22Rv1 (cell line): ENCODE measurements at regions not wholly inside any gene's neighbourhood (a gene's known extent, or its start where the extent isn't known, plus 50 kb on each side); places are given as distances from the start of the nearest gene placed in this dataset.

ENCODE experiments used
- ZFX ChIP-seq: fragments of 450-650 bp; IDR thresholded peaks from 2 replicates; pipeline ENCODE4 v1.6.1; 2017; ENCODE audit warnings: antibody characterized with exemption, borderline replicate concordance
- TF ChIP-seq, protein P1 (sequence below): fragments of 450-650 bp; IDR thresholded peaks from 2 replicates; pipeline ENCODE4 v1.5.1; 2017; ENCODE audit warnings: mild to moderate bottlenecking

DNA sequence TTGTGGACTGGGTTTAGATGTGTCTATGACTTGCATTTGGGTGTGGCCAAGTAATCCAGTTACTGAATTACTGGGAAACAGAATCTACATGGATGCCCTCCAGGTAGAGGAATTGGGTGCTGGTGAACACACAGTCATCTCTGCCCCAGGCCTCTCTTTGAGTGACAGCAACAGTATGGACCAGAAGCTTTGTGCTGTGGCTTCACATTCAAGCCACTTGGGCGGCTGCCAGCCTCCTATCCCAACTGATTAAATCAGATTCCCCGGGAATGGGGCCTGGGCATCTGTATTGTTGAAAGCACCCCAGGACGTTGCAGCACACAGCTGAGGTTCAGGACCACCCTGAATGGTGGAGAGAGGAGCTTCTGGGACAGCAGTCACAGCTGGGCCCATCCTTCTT is 144.6 kb downstream of the DHX35 start:
- TF ChIP-seq, protein P1, sequence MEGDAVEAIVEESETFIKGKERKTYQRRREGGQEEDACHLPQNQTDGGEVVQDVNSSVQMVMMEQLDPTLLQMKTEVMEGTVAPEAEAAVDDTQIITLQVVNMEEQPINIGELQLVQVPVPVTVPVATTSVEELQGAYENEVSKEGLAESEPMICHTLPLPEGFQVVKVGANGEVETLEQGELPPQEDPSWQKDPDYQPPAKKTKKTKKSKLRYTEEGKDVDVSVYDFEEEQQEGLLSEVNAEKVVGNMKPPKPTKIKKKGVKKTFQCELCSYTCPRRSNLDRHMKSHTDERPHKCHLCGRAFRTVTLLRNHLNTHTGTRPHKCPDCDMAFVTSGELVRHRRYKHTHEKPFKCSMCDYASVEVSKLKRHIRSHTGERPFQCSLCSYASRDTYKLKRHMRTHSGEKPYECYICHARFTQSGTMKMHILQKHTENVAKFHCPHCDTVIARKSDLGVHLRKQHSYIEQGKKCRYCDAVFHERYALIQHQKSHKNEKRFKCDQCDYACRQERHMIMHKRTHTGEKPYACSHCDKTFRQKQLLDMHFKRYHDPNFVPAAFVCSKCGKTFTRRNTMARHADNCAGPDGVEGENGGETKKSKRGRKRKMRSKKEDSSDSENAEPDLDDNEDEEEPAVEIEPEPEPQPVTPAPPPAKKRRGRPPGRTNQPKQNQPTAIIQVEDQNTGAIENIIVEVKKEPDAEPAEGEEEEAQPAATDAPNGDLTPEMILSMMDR, result no peak
- no peak for TF ChIP-seq ZFX
